ENCODE measurements at regions not wholly inside any gene's neighbourhood (a gene's known extent, or its start where the extent isn't known, plus 50 kb on each side); places are given as distances from the start of the nearest gene placed in this dataset.
A peak's percentile ranks its signal among the peaks of the same experiment; 100 is the strongest.

DNA sequence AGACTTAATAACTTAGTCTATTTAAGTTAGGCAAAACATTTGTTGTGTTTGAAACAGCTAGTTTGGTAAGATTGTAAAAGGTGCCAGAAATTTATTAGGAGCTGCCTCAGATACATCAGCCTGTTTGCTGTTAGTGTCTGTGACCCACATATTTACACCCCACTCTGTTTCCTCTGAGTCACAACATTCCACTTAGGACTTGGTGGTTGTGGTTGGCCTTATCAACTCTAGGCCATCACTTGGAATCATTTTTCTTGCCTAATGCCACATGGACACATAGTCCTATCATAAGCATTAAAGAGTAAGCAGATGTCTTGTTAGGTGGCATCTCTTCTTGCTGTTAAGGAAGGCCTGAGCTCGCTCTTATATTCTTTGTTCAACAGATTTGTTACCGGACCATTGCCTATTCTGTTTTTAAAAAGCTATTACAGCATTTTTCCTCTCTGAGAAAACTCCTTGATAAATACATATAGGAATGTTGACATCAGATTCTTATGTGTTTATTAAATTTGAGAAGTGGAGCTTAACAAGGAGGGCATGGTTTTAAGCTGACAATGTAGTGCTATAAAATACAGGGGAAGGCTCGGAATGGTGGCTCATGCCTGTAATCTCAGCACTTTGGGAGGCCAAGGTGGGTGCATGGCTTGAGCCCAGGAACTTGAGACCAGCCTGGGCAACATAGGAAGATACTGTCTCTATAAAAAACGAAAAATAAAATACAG is 51.2 kb upstream of the PGRMC2 start (continued):
- TF ChIP-seq, protein P1, sequence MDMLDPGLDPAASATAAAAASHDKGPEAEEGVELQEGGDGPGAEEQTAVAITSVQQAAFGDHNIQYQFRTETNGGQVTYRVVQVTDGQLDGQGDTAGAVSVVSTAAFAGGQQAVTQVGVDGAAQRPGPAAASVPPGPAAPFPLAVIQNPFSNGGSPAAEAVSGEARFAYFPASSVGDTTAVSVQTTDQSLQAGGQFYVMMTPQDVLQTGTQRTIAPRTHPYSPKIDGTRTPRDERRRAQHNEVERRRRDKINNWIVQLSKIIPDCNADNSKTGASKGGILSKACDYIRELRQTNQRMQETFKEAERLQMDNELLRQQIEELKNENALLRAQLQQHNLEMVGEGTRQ (IDR thresholded peaks at IDR 0.05; ENCODE audit: low read depth, low read length) = no peak

DNA sequence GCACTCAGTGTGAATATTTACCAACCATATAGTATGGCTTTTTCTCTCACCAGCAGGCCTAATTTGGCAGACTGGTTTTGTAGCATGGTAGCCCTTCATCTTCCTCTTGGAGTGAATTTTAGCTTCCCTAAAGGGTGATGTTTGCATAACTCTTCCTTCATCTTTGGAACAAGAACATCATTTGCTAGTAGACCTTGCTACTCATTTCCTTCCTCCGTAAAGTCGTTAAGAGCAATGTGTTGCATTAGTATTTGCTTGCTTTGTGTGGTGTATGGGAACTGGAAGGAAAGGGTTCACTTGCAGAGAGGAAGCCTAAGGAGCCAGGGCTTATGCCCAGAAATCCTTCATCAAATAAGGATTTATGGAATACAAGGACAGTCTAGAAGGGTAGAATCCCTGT is 50.2 kb upstream of the PGRMC2 start:
- Histone ChIP-seq H3K4me2 (ENCODE audit: low read depth, low read length) (no peak overlapping the region), H3K4me3 (ENCODE audit: insufficient read depth, low read depth, low read length) (no peak overlapping the region), H2BK15ac (ENCODE audit: low read depth, low read length) (peak overlapping the region; percentile 89), H3K9me3 (ENCODE audit: control insufficient read depth, insufficient read depth, low read length) (no peaks in the 10 kb centered on the region), H3K9ac (ENCODE audit: low read depth, low read length) (no peak overlapping the region), H2BK120ac (ENCODE audit: low read depth, low read length) (peak overlapping the region; percentile 89), H3K23ac (ENCODE audit: low read depth, low read length) (peak overlapping the region; percentile 28), H2AK5ac (ENCODE audit: low read depth, low read length) (peak overlapping the region; percentile 82), H4K20me1 (ENCODE audit: insufficient read depth, low read length) (no peaks in the 10 kb centered on the region), H2AFZ (replicated peaks; ENCODE audit: low read length, poor library complexity) (no peak overlapping the region), H3K27me3 (ENCODE audit: control insufficient read depth, insufficient read depth, low read length) (no peaks in the 10 kb centered on the region), H2AK9ac (replicated peaks; ENCODE audit: low read depth, low read length, poor library complexity) (no peak overlapping the region), H2BK5ac (ENCODE audit: low read depth, low read length, poor library complexity, severe bottlenecking) (peak overlapping the region; percentile 96), H3K4ac (ENCODE audit: low read depth, low read length) (peak overlapping the region; percentile 80), H4K91ac (ENCODE audit: insufficient read depth, low read depth, low read length) (peak overlapping the region; percentile 81), H2BK20ac (ENCODE audit: low read depth, low read length) (peak overlapping the region; percentile 82), H3K18ac (ENCODE audit: low read depth, low read length) (peak overlapping the region; percentile 93; the same call in 1 of the 2 replicates), H4K5ac (ENCODE audit: low read depth, low read length) (peak overlapping the region; percentile 85; the same call in 1 of the 2 replicates), H3K27ac (ENCODE audit: insufficient read depth, low read length) (peak overlapping the region; percentile 49; the same call in 1 of the 2 replicates), H3K36me3 (ENCODE audit: control insufficient read depth, insufficient read depth, low read length) (no peaks in the 10 kb centered on the region), H3K14ac (replicated peaks; ENCODE audit: low read depth, low read length) (peak overlapping the region; percentile 47; the same call in 1 of the 2 replicates), H3K9me1 (ENCODE audit: insufficient read depth, low read length) (peaks cover 6% of the 10 kb centered on the region; the same call in 1 of the 2 replicates), H3K4me1 (ENCODE audit: control insufficient read depth, insufficient read depth, low read length) (peaks cover 10% of the 10 kb centered on the region), H3K79me1 (ENCODE audit: low read depth in 1 of 2, low read length in 2 of 2) (no peaks in the 10 kb centered on the region), H4K8ac (ENCODE audit: low read depth in 2 of 2, low read length in 2 of 2) (peak overlapping the region; percentile 34 to 56; a peak in 3 of 4 replicates), H3K56ac (ENCODE audit: extremely low read depth, insufficient read depth, low read length) (no peak overlapping the region)
- dilution Hi-C loops (cut with HindIII; ENCODE audit: low sequenced_read_pairs, unreplicated experiment) = no loop called here
- ChIA-PET POLR2A (ENCODE audit: unreplicated experiment) (no interaction called here), CTCF (interaction anchor here (1.2 kb wide), 1 partner anchor 11 kb away, joined by 3 read pairs; no protein-coding TSS in a partner anchor)
- in situ Hi-C loops (cut with MboI; ENCODE audit: low sequenced_read_pairs) = no loop called here
- no peak for DNase-seq
- intact Hi-C loops (cut with micrococcal nuclease) = no loop called here
- BruUV-seq (replicated peaks) = no TSS peak
- no peak for ATAC-seq (ENCODE audit: low read depth)
- WGBS, 2 experiments (ENCODE audit: extremely low coverage in 2 of 2, insufficient read length in 1 of 2) = no CpG with 5 or more reads among the region's 2 CpGs
- no peak for TF ChIP-seq RFX5 (IDR thresholded peaks at IDR 0.05; ENCODE audit: low read depth, low read length)
- TF ChIP-seq BHLHE40 (IDR thresholded peaks at IDR 0.05; ENCODE audit: low read depth, low read length) = no peak
- no peak for TF ChIP-seq RCOR1 (IDR thresholded peaks at IDR 0.05; ENCODE audit: insufficient replicate concordance, low read length)
- TF ChIP-seq, protein P2, sequence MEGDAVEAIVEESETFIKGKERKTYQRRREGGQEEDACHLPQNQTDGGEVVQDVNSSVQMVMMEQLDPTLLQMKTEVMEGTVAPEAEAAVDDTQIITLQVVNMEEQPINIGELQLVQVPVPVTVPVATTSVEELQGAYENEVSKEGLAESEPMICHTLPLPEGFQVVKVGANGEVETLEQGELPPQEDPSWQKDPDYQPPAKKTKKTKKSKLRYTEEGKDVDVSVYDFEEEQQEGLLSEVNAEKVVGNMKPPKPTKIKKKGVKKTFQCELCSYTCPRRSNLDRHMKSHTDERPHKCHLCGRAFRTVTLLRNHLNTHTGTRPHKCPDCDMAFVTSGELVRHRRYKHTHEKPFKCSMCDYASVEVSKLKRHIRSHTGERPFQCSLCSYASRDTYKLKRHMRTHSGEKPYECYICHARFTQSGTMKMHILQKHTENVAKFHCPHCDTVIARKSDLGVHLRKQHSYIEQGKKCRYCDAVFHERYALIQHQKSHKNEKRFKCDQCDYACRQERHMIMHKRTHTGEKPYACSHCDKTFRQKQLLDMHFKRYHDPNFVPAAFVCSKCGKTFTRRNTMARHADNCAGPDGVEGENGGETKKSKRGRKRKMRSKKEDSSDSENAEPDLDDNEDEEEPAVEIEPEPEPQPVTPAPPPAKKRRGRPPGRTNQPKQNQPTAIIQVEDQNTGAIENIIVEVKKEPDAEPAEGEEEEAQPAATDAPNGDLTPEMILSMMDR (conservative IDR thresholded peaks at IDR 0.05; ENCODE audit: low read depth, low read length) = no peak
- TF ChIP-seq POLR2A (IDR thresholded peaks at IDR 0.05; ENCODE audit: low read depth, low read length) = no peak
- no peak for TF ChIP-seq RAD21 (IDR thresholded peaks at IDR 0.05; ENCODE audit: low read length)
- no peak for TF ChIP-seq CEBPB (IDR thresholded peaks at IDR 0.05; ENCODE audit: low read depth, low read length)
- no peak for TF ChIP-seq FOS (IDR thresholded peaks at IDR 0.05; ENCODE audit: low read depth, low read length)
- no peak for TF ChIP-seq SMC3 (IDR thresholded peaks at IDR 0.05; ENCODE audit: low read depth, low read length)
- no peak for TF ChIP-seq MAZ (IDR thresholded peaks at IDR 0.05; ENCODE audit: borderline replicate concordance, low read depth, low read length)
- TF ChIP-seq MAFK (IDR thresholded peaks at IDR 0.05; ENCODE audit: low read depth, low read length) = no peak
- TF ChIP-seq NFE2L2 (IDR thresholded peaks at IDR 0.05; ENCODE audit: low read depth, low read length) = no peak
- TF ChIP-seq, protein P1 (IDR thresholded peaks at IDR 0.05; ENCODE audit: low read depth, low read length) = no peak

Measured in IMR-90 (cell line).